ENCODE measurements at regions not wholly inside any gene's neighbourhood (a gene's known extent, or its start where the extent isn't known, plus 50 kb on each side); places are given as distances from the start of the nearest gene placed in this dataset.

- ChIA-PET CTCF (ENCODE audit: low intra/inter-chr PET ratio) (no interaction called here), POLR2A (no interaction called here)
- ATAC-seq, result no peak
- 11% methylated on average over 4 of the region's 4 CpGs for WGBS (ENCODE audit: insufficient coverage, low coverage, missing lambda C conversion rate)
- Histone ChIP-seq H3K9ac (ENCODE audit: insufficient read depth in 1 of 2, low read depth in 2 of 2, low read length in 2 of 2) (no peak overlapping the region), H3K9me3 (replicated peaks; ENCODE audit: control insufficient read depth, insufficient read depth, low read depth, low read length) (no peaks in the 10 kb centered on the region), H3K4me2 (ENCODE audit: insufficient read depth, low read length) (no peak overlapping the region), H3K4me3 (no peak overlapping the region), H3K27ac (ENCODE audit: extremely low read depth, low read depth, low read length) (no peak overlapping the region), H3K27me3 (ENCODE audit: control insufficient read depth in 2 of 2, insufficient read depth in 2 of 2, low read length in 2 of 2) (no peaks in the 10 kb centered on the region), H4K20me1 (replicated peaks; ENCODE audit: control insufficient read depth, insufficient read depth, low read length) (no peaks in the 10 kb centered on the region), H3K79me2 (ENCODE audit: control insufficient read depth, insufficient read depth, low read length) (no peaks in the 10 kb centered on the region), H3K9me1 (ENCODE audit: control insufficient read depth, insufficient read depth, low read length) (no peaks in the 10 kb centered on the region), H3K4me1 (replicated peaks in 1 of 2; ENCODE audit: control insufficient read depth in 2 of 2, insufficient read depth in 2 of 2, low read length in 2 of 2) (no peaks in the 10 kb centered on the region), H2AFZ (ENCODE audit: low read depth, low read length) (no peak overlapping the region), H3K36me3 (ENCODE audit: control insufficient read depth, insufficient read depth, low read length) (no peaks in the 10 kb centered on the region)
- FAIRE-seq, result no peak
- TF ChIP-seq NCOA2 (IDR thresholded peaks at IDR 0.05; ENCODE audit: partially characterized antibody in 2 of 2) (no peak), TOE1 (IDR thresholded peaks at IDR 0.05; ENCODE audit: borderline replicate concordance) (no peak), TOE1 (CRISPR knock-in tag; IDR thresholded peaks at IDR 0.05; ENCODE audit: borderline replicate concordance, low read depth) (no peak), ELK1 (CRISPR knock-in tag; IDR thresholded peaks at IDR 0.05) (no peak), PPARD (CRISPR knock-in tag; IDR thresholded peaks at IDR 0.05) (no peak), CBX2 (IDR thresholded peaks at IDR 0.05; ENCODE audit: insufficient read depth, low read length, poor library complexity, severe bottlenecking) (no peak), SAFB (IDR thresholded peaks at IDR 0.05; ENCODE audit: borderline replicate concordance, low read depth, low read length) (no peak), SMARCB1 (IDR thresholded peaks at IDR 0.05; ENCODE audit: insufficient read length, low read depth) (no peak)
- intact Hi-C loops (cut with micrococcal nuclease) (no loop called here), in situ Hi-C loops (cut with MboI) (no loop called here)
- no TSS peak for BruUV-seq (replicated peaks)
- no peak for DNase-seq (ENCODE audit: extremely low read depth in 1 of 4, low spot score in 3 of 4)
These were observed 232.9 kb upstream of the CPNE8 start for GRCh38 chr12:39138268-39138667.

Measured in K562 (cell line).